Endothelial cell of umbilical vein (primary cell): ENCODE measurements at regions not wholly inside any gene's neighbourhood (a gene's known extent, or its start where the extent isn't known, plus 50 kb on each side); places are given as distances from the start of the nearest gene placed in this dataset.

Experiments used
- POLR2A ChIP-seq: IDR thresholded peaks from 2 replicates; pipeline ENCODE4 v1.6.1; 2012; ENCODE audit warnings: low read depth, mild to moderate bottlenecking, control low read depth, low read length
- TF ChIP-seq, protein P1 (sequence below), 2 donors: IDR thresholded peaks; 1 replicate in 1 of 2; 2 replicates in 1 of 2; pipeline ENCODE4 v1.5.1; 2011; ENCODE audit warnings: low read length in 2 of 2, mild to moderate bottlenecking in 2 of 2, moderate library complexity in 2 of 2, control low read depth in 1 of 2, inconsistent platforms in 1 of 2, low read depth in 1 of 2; ENCODE audit not compliant: insufficient read depth in 1 of 2; ENCODE audit errors: extremely low read depth in 1 of 2

DNA sequence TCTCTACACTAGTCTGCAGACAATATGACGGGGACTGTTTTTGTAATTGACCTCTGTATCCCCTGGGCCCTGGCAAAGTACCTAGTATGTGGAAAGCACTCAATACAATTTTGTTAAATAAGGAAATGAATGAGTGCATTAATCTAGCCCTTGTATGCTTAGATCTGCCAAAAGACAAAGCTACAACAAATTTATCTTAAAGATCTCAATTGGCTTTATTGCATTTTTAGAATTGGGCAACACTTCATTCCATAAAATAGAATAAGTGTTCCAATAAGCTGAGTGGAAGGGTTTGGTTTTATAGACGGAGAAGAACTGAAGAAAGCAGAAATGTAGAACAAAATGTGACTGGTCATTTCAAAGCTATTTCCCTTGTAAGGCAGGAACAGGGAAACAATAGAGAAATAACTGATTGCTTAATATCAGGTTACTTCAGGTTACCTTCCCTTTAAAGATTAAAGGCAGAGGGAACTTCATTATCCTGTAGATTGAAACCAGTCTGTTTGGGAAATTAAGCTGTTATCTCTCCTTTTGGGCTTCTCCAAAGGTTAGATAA lies 108.3 kb upstream of the MME start:
- TF ChIP-seq, protein P1, sequence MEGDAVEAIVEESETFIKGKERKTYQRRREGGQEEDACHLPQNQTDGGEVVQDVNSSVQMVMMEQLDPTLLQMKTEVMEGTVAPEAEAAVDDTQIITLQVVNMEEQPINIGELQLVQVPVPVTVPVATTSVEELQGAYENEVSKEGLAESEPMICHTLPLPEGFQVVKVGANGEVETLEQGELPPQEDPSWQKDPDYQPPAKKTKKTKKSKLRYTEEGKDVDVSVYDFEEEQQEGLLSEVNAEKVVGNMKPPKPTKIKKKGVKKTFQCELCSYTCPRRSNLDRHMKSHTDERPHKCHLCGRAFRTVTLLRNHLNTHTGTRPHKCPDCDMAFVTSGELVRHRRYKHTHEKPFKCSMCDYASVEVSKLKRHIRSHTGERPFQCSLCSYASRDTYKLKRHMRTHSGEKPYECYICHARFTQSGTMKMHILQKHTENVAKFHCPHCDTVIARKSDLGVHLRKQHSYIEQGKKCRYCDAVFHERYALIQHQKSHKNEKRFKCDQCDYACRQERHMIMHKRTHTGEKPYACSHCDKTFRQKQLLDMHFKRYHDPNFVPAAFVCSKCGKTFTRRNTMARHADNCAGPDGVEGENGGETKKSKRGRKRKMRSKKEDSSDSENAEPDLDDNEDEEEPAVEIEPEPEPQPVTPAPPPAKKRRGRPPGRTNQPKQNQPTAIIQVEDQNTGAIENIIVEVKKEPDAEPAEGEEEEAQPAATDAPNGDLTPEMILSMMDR (IDR thresholded peaks at IDR 0.05; ENCODE audit: extremely low read depth in 1 of 2, insufficient read depth in 1 of 2, low read depth in 1 of 2, low read length in 2 of 2), result no peak
- TF ChIP-seq POLR2A, result no peak
